DMS 273 (cell line): ENCODE measurements at regions not wholly inside any gene's neighbourhood (a gene's known extent, or its start where the extent isn't known, plus 50 kb on each side); places are given as distances from the start of the nearest gene placed in this dataset.
"Not testable (repeated sequence)": the region's sequence is repeated elsewhere in the genome, so short reads cannot be mapped to it uniquely, and the experiment has no call there.

Experiments
- DNase-seq: peaks from one replicate; lab custom pipeline; 2025; ENCODE audit not compliant: unreplicated experiment; lab: John Stamatoyannopoulos, UW

- peak; percentile 44 for DNase-seq
Measured at GRCh38 chr7:106563466-106564150, 97.3 kb downstream of the CCDC71L start.

GRCh38 chr7:106562711-106563366 lies 98.1 kb downstream of the CCDC71L start:
- no peak for DNase-seq

- DNase-seq: no peak
Measured at GRCh38 chr7:106561666-106562411, 99.1 kb downstream of the CCDC71L start.

- no peak for DNase-seq
Measured at GRCh38 chr7:106561151-106561550, 99.8 kb downstream of the CCDC71L start.

- DNase-seq: no peak
Measured at GRCh38 chr7:106560482-106560881, 100.5 kb downstream of the CCDC71L start.

- DNase-seq: not testable (repeated sequence)
Measured at GRCh38 chr7:106556244-106556643, 104.7 kb downstream of the CCDC71L start.

GRCh38 chr7:106554623-106555022 lies 106.3 kb downstream of the CCDC71L start:
- DNase-seq: not testable (repeated sequence)

GRCh38 chr7:106553446-106553836 lies 107.5 kb downstream of the CCDC71L start:
- DNase-seq: no peak

- no peak for DNase-seq
Measured at GRCh38 chr7:106552645-106553445, 108.1 kb downstream of the CCDC71L start.

GRCh38 chr7:106551936-106552335 lies 109.0 kb downstream of the CCDC71L start:
- DNase-seq: no peak

- DNase-seq: no peak
Measured at GRCh38 chr7:106548491-106548890, 112.5 kb downstream of the CCDC71L start.

- no peak for DNase-seq
Measured at GRCh38 chr7:106545275-106545674, 115.7 kb downstream of the CCDC71L start.

GRCh38 chr7:106543221-106543757 lies 117.7 kb downstream of the CCDC71L start:
- no peak for DNase-seq

GRCh38 chr7:106542550-106543220 lies 118.3 kb downstream of the CCDC71L start:
- peak; percentile 87 for DNase-seq

GRCh38 chr7:106538638-106539037 lies 122.3 kb downstream of the CCDC71L start:
- no peak for DNase-seq

GRCh38 chr7:106537119-106537518 lies 123.8 kb downstream of the CCDC71L start:
- DNase-seq: no peak

GRCh38 chr7:106536079-106536478 lies 124.9 kb downstream of the CCDC71L start:
- DNase-seq: no peak

GRCh38 chr7:106535234-106535932 lies 125.6 kb downstream of the CCDC71L start:
- DNase-seq: no peak

- no peak for DNase-seq
Measured at GRCh38 chr7:106534271-106534846, 126.6 kb downstream of the CCDC71L start.
